Naive thymus-derived CD4-positive, alpha-beta T cell (primary cell): ENCODE measurements at regions not wholly inside any gene's neighbourhood (a gene's known extent, or its start where the extent isn't known, plus 50 kb on each side); places are given as distances from the start of the nearest gene placed in this dataset.
"Not testable (repeated sequence)": the region's sequence is repeated elsewhere in the genome, so short reads cannot be mapped to it uniquely, and the experiment has no call there.

Source experiments
- ATAC-seq: fragments of 150-1000 bp; cut with Tn5 transposase; 2 replicates; pipeline ENCODE4 v1.10.0; 2021; ENCODE audit warnings: mild to moderate bottlenecking, moderate library complexity
- CTCF ChIA-PET: fragments of 350-600 bp; sonication (Branson Sonifier 250); formaldehyde crosslinking; loops from one replicate; lab custom pipeline; 2021; ENCODE audit warnings: antibody characterized with exemption; lab: Charles Lee
- POLR2A ChIA-PET: fragments of 350-600 bp; sonication (Branson Sonifier 250); formaldehyde crosslinking; loops from one replicate; lab custom pipeline; 2021; ENCODE audit warnings: antibody characterized with exemption, inconsistent platforms; lab: Charles Lee
- DNase-seq, 9 donors: peaks; one replicate each; pipeline versions ENCODE4 v3.0.0 to v3.0.0-alpha.2; 2020 to 2022; ENCODE audit warnings: mixed read lengths in 1 of 9
- H3K27ac ChIP-seq: one replicate; pipeline ENCODE4 v1.7.0; 2013; ENCODE audit warnings: mild to moderate bottlenecking, low read depth, low read length, moderate library complexity
- H3K27me3 ChIP-seq, 2 donors: one replicate each; pipeline ENCODE4 v1.7.0; 2013; ENCODE audit warnings: low read length in 2 of 2, mild to moderate bottlenecking in 2 of 2, moderate library complexity in 2 of 2; ENCODE audit not compliant: control insufficient read depth in 2 of 2, insufficient read depth in 2 of 2
- H3K36me3 ChIP-seq, 3 experiments: 1 replicate in 2 of 3; 2 replicates in 1 of 3; pipeline ENCODE4 v1.7.0; 2013; ENCODE audit warnings: low read length in 3 of 3, mild to moderate bottlenecking in 3 of 3, moderate library complexity in 1 of 3; ENCODE audit not compliant: insufficient read depth in 3 of 3, control insufficient read depth in 2 of 3
- H3K4me1 ChIP-seq, 2 donors: one replicate each; pipeline ENCODE4 v1.7.0; 2013; ENCODE audit warnings: low read length in 2 of 2, mild to moderate bottlenecking in 2 of 2, moderate library complexity in 1 of 2; ENCODE audit not compliant: control insufficient read depth in 2 of 2, insufficient read depth in 2 of 2
- H3K4me3 ChIP-seq: 2 replicates; pipeline ENCODE4 v1.7.0; 2013; ENCODE audit warnings: mild to moderate bottlenecking, low read length
- H3K9me3 ChIP-seq, 3 experiments: 1 replicate in 2 of 3; 2 replicates in 1 of 3; pipeline ENCODE4 v1.7.0; 2013; ENCODE audit warnings: low read length in 3 of 3; ENCODE audit not compliant: control insufficient read depth in 2 of 3
- H3K27ac Mint-ChIP-seq, 9 donors: one replicate each; pipeline ENCODE4 v1.8.0; 2020 to 2022; ENCODE audit warnings: mixed read lengths in 9 of 9, mild to moderate bottlenecking in 8 of 9, moderate library complexity in 5 of 9, inconsistent platforms in 2 of 9
- H3K27me3 Mint-ChIP-seq, 5 donors: one replicate each; pipeline ENCODE4 v1.8.0; 2021 to 2022; ENCODE audit warnings: mixed read lengths in 5 of 5, mild to moderate bottlenecking in 1 of 5
- H3K36me3 Mint-ChIP-seq, 5 donors: one replicate each; pipeline ENCODE4 v1.8.0; 2020 to 2022; ENCODE audit warnings: mixed read lengths in 5 of 5, mild to moderate bottlenecking in 3 of 5, inconsistent platforms in 1 of 5
- H3K4me1 Mint-ChIP-seq, 7 donors: one replicate each; pipeline ENCODE4 v1.8.0; 2020 to 2022; ENCODE audit warnings: mixed read lengths in 7 of 7, mild to moderate bottlenecking in 3 of 7, inconsistent platforms in 1 of 7
- H3K4me3 Mint-ChIP-seq, 10 donors: one replicate each; pipeline ENCODE4 v1.8.0; 2020 to 2022; ENCODE audit warnings: mild to moderate bottlenecking in 10 of 10, mixed read lengths in 10 of 10, moderate library complexity in 6 of 10, inconsistent platforms in 2 of 10
- H3K9me3 Mint-ChIP-seq, 11 donors: one replicate each; pipeline ENCODE4 v1.8.0; 2020 to 2022; ENCODE audit warnings: mixed read lengths in 11 of 11, mild to moderate bottlenecking in 4 of 11, inconsistent platforms in 1 of 11, moderate library complexity in 1 of 11
- intact Hi-C, 2 donors: fragments of 100-400 bp; cut with micrococcal nuclease; formaldehyde crosslinking; loops; one replicate each; pipeline ENCODE4 v1.15.1; 2023

DNA sequence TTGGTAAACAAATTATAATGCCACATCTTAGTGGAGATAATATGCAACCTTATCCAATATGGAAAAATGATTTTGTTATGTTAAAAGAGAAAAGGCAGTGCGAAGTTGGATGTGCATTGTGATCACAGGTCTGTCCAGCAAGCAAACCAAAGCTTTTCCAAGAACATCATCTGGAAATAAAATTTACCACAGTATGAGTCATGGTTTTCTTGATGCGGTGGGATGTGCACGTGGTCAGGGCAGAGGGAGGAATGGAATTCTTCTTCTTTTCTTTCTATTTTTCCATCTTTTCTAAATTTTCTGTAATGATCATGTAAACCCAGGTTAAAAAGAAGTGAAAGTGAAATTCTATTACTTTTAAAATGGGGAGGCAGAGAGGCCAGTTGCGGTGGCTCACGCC is 169.8 kb downstream of the C11orf91 start:
- no peak overlapping the region for H3K27ac ChIP-seq
- intact Hi-C loops: no loop called here
- no peaks in the 10 kb centered on the region for H3K4me1 Mint-ChIP-seq

DNA sequence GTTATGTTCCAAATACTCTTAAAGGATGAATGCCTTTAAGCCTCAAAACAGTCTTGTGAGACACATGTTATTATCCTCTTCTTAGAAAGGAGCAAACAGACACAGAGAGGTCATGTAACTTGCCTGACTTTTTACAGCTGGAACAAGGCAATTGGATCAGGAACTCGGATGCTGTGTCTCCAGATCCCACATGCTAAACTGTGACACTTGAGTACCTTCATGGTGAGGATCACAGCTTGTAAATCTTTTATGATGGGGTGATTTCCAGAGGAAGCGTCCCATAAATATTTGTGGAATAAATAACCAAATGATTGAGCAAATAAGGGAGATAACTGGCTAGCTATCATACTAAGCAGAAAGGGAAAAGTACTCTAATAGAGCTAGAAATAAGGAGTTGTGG is 171.2 kb downstream of the C11orf91 start:
- ChIA-PET CTCF (no interaction called here), POLR2A (no interaction called here)
- Mint-ChIP-seq H3K36me3 (peaks cover 0 to 4% (median 0%) of the 10 kb centered on the region in 5 donors), H3K4me1 (no peaks in the 10 kb centered on the region), H3K9me3 (peaks cover 3 to 38% (median 15%) of the 10 kb centered on the region in 11 donors), H3K27me3 (peaks cover 5 to 39% (median 22%) of the 10 kb centered on the region in 5 donors), H3K4me3 (no peak overlapping the region), H3K27ac (no peak overlapping the region)
- intact Hi-C loops: no loop called here
- Histone ChIP-seq H3K36me3 (no peaks in the 10 kb centered on the region), H3K27ac (no peak overlapping the region), H3K4me1 (no peaks in the 10 kb centered on the region), H3K27me3 (no peaks in the 10 kb centered on the region), H3K4me3 (no peak overlapping the region), H3K9me3 (no peaks in the 10 kb centered on the region)
- ATAC-seq: no peak
- no peak for DNase-seq

More for the DNA sequence above, 169.8 kb downstream of the C11orf91 start:
- no peaks in the 10 kb centered on the region for H3K36me3 Mint-ChIP-seq
- ATAC-seq (no peak), DNase-seq (no peak)
- Histone ChIP-seq H3K4me1 (no peaks in the 10 kb centered on the region), H3K4me3 (no peak overlapping the region), H3K27me3 (no peaks in the 10 kb centered on the region), H3K36me3 (no peaks in the 10 kb centered on the region), H3K9me3 (no peaks in the 10 kb centered on the region)
- peaks cover 4 to 28% (median 15%) of the 10 kb centered on the region in 11 donors for H3K9me3 Mint-ChIP-seq
- POLR2A ChIA-PET: no interaction called here
- peaks cover 5 to 38% (median 21%) of the 10 kb centered on the region in 5 donors for H3K27me3 Mint-ChIP-seq
- CTCF ChIA-PET: no interaction called here
- H3K4me3 Mint-ChIP-seq: no peak overlapping the region
- no peak overlapping the region for H3K27ac Mint-ChIP-seq

DNA sequence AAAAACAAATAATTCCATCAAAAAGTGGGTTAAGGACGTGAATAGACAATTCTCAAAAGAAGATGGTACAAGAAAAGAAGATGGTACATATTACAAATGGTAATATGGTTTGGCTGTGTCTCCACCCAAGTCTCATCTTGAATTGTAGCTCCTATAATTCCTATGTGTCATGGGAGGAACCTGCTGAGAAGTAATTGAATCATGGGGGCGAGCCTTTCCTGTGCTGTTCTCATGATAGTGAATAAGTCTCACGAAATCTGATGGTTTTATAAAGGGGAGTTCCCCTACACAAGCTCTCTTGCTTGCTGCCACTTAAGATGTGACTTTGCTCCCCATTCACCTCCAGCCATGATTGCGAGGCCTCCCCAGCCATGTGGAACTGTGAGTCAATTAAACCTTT is 172.9 kb downstream of the C11orf91 start:
- H3K4me3 Mint-ChIP-seq, H3K27ac ChIP-seq, H3K4me1 ChIP-seq, DNase-seq, H3K36me3 ChIP-seq, H3K27me3 ChIP-seq, ATAC-seq, H3K36me3 Mint-ChIP-seq, H3K4me3 ChIP-seq, H3K9me3 ChIP-seq, POLR2A ChIA-PET, H3K4me1 Mint-ChIP-seq, intact Hi-C loops, CTCF ChIA-PET, H3K27ac Mint-ChIP-seq: not testable (repeated sequence)
- peaks cover 2 to 40% (median 24%) of the 10 kb centered on the region in 5 donors for H3K27me3 Mint-ChIP-seq
- H3K9me3 Mint-ChIP-seq: peaks cover 3 to 38% (median 15%) of the 10 kb centered on the region in 11 donors

DNA sequence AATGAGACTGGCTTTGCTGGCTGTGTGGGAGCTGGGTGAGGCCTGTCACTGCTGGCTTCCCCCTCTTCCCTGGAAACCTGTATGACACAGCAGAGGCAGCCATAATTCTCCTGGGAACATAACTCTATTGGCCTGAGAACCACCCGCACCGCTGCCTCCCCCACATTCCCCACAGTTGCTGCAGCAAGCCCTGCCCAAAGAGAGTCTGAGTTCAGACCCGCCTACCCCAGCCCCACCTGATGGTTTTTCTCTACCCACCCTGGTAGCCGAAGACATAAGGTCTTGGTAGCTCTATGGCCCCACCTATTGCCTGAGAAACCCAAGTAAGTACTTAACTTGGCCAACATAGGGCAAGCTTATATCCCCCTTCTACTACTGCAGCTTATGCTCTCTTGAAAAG is 174.8 kb downstream of the C11orf91 start:
- CTCF ChIA-PET: no interaction called here
- H3K9me3 Mint-ChIP-seq: peaks cover 3 to 38% (median 16%) of the 10 kb centered on the region in 11 donors
- H3K4me1 Mint-ChIP-seq: no peaks in the 10 kb centered on the region
- Histone ChIP-seq H3K9me3 (no peaks in the 10 kb centered on the region), H3K4me3 (no peak overlapping the region), H3K27ac (no peak overlapping the region), H3K36me3 (no peaks in the 10 kb centered on the region), H3K27me3 (no peaks in the 10 kb centered on the region), H3K4me1 (no peaks in the 10 kb centered on the region)
- H3K27me3 Mint-ChIP-seq: peaks cover 4 to 38% (median 24%) of the 10 kb centered on the region in 5 donors
- no peak overlapping the region for H3K4me3 Mint-ChIP-seq
- no peak for ATAC-seq
- H3K27ac Mint-ChIP-seq: no peak overlapping the region
- POLR2A ChIA-PET: no interaction called here
- DNase-seq: no peak
- peaks cover 0 to 4% (median 0%) of the 10 kb centered on the region in 5 donors for H3K36me3 Mint-ChIP-seq
- intact Hi-C loops: no loop called here

DNA sequence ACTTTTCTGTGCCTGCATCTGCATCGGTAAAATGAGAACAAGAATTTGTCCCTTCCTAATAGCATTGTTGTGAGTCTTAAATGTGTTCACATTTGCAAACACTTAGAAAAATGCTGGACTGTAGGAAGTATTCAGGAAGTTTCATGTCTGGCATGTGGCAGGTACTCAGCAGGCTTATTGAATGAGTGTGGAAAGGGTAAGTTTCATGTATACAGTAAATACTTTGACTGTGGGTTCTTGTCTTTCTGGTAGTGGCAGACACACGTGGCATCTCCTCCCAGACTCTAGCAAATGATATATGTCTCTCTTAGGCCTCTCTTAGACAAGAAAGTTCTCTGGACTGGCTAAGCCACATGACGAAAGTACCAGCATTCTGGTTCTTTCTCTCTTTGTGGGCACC is 179.2 kb downstream of the C11orf91 start:
- H3K4me1 Mint-ChIP-seq: no peaks in the 10 kb centered on the region
- H3K36me3 ChIP-seq: no peaks in the 10 kb centered on the region
- intact Hi-C loops: no loop called here
- peaks cover 14 to 43% (median 33%) of the 10 kb centered on the region in 5 donors for H3K27me3 Mint-ChIP-seq
- POLR2A ChIA-PET: no interaction called here
- no peaks in the 10 kb centered on the region for H3K4me1 ChIP-seq
- no peak overlapping the region for H3K27ac ChIP-seq
- H3K4me3 ChIP-seq: no peak overlapping the region
- no peaks in the 10 kb centered on the region for H3K9me3 ChIP-seq
- H3K36me3 Mint-ChIP-seq: peaks cover 0 to 4% (median 0%) of the 10 kb centered on the region in 5 donors
- H3K27ac Mint-ChIP-seq: no peak overlapping the region
- DNase-seq: no peak
- CTCF ChIA-PET: no interaction called here
- peaks cover 0 to 17% (median 4%) of the 10 kb centered on the region in 11 donors for H3K9me3 Mint-ChIP-seq
- ATAC-seq: no peak
- H3K27me3 ChIP-seq: no peaks in the 10 kb centered on the region
- no peak overlapping the region for H3K4me3 Mint-ChIP-seq

DNA sequence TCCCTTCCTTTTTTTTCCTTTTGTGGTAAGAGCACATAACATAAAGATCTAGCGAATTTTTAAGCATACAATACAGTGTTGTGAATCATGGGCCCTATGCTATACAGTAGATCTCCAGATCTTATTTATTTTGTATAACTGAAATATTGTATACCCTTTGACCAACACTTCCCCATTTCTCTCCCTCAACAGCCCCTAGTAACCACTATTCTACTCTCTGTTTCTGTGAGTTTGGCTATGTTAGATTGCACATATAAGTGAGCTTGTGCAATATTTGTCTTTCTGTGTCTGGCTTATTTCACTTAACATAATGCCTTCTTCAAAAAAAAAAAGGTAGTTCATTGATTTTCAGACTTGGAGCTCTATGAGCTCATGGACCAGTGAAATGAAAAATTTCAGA is 180.5 kb downstream of the C11orf91 start:
- ATAC-seq (no peak), DNase-seq (no peak)
- intact Hi-C loops: no loop called here
- no peaks in the 10 kb centered on the region for H3K9me3 ChIP-seq
- H3K4me3 Mint-ChIP-seq: no peak overlapping the region
- no peak overlapping the region for H3K27ac ChIP-seq
- CTCF ChIA-PET: no interaction called here
- no peaks in the 10 kb centered on the region for H3K36me3 ChIP-seq
- POLR2A ChIA-PET: no interaction called here
- no peak overlapping the region for H3K27ac Mint-ChIP-seq
- no peak overlapping the region for H3K4me3 ChIP-seq
- peaks cover 0 to 5% (median 2%) of the 10 kb centered on the region in 11 donors for H3K9me3 Mint-ChIP-seq
- no peaks in the 10 kb centered on the region for H3K27me3 ChIP-seq
- H3K27me3 Mint-ChIP-seq: peaks cover 14 to 41% (median 30%) of the 10 kb centered on the region in 5 donors
- H3K36me3 Mint-ChIP-seq: peaks cover 0 to 3% (median 0%) of the 10 kb centered on the region in 5 donors
- no peaks in the 10 kb centered on the region for H3K4me1 ChIP-seq
- H3K4me1 Mint-ChIP-seq: peaks cover 0 to under 1% (median 0%) of the 10 kb centered on the region in 7 donors

DNA sequence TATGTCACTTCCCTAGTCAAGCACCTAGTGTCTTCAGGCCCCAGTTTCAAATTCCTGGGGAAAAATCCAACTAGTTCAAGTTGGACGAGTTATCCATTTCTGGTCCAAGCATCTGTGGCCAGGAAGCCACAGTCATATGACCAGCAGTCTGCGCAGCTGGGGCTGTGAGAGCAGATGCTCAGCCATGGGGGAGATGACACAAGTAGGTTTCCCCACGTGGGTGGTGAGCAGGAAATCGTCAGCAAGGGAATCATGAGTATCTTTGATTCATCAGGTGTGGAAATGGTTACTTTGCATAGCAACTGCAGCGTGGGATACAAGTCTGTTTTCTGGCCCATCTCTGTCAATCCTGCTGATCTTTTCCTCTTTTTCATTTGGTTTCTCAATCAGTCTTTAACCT is 185.3 kb downstream of the C11orf91 start:
- ChIA-PET CTCF (no interaction called here), POLR2A (no interaction called here)
- no peak overlapping the region for H3K27ac Mint-ChIP-seq
- H3K4me1 Mint-ChIP-seq: peaks cover 0 to 2% (median 0%) of the 10 kb centered on the region in 7 donors
- no peaks in the 10 kb centered on the region for H3K36me3 Mint-ChIP-seq
- intact Hi-C loops: no loop called here
- Histone ChIP-seq H3K27me3 (no peaks in the 10 kb centered on the region), H3K4me1 (no peaks in the 10 kb centered on the region), H3K9me3 (no peaks in the 10 kb centered on the region), H3K36me3 (no peaks in the 10 kb centered on the region), H3K27ac (no peak overlapping the region), H3K4me3 (no peak overlapping the region)
- no peak for ATAC-seq
- H3K4me3 Mint-ChIP-seq: no peak overlapping the region
- peaks cover 0 to 3% (median 0%) of the 10 kb centered on the region in 11 donors for H3K9me3 Mint-ChIP-seq
- DNase-seq: no peak
- H3K27me3 Mint-ChIP-seq: peaks cover 10 to 47% (median 36%) of the 10 kb centered on the region in 5 donors
